GOT3 (cell line): ENCODE measurements at regions not wholly inside any gene's neighbourhood (a gene's known extent, or its start where the extent isn't known, plus 50 kb on each side); places are given as distances from the start of the nearest gene placed in this dataset.

ENCODE experiments used
- DNase-seq: peaks from one replicate; lab custom pipeline; 2025; ENCODE audit warnings: mixed read lengths; lab: John Stamatoyannopoulos, UW

DNA sequence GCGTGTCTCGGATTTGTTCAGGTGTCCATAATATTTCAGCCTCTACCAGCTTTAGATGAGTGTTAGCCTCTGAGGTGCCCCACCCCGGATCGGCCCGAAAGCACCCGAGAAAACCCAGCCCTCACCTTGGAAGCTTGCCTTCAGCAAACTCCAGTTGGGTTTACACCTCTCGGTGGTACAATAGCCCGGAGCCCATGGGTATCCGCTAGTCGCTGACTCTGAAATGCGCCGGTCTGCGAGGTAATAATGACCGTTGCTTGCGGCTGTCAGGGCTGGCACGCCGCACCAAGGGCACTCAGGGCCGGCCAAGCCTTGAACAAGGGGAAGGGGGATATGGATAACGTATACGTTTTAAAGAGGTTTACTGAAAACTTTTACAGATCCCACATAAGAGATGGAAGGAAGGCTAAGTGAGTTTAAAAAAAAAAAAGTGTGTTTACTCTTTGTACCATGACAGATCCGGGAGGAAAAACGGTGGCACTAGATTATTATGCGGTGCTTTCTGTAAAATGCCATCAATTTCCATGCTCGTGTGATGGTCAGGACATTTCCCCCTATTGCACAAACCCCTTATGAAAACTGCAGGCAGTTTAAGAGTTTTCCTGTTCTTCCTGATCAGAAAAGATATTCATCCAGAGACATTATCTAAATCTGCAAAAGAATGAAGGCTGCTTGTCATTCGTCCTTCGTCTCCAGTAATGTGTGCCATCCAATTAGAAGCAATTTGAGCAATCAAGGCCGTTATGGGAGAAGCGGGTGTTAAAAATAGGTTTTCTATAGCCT, 124.2 kb downstream of the TMEM161B start:
- DNase-seq = no peak

DNA sequence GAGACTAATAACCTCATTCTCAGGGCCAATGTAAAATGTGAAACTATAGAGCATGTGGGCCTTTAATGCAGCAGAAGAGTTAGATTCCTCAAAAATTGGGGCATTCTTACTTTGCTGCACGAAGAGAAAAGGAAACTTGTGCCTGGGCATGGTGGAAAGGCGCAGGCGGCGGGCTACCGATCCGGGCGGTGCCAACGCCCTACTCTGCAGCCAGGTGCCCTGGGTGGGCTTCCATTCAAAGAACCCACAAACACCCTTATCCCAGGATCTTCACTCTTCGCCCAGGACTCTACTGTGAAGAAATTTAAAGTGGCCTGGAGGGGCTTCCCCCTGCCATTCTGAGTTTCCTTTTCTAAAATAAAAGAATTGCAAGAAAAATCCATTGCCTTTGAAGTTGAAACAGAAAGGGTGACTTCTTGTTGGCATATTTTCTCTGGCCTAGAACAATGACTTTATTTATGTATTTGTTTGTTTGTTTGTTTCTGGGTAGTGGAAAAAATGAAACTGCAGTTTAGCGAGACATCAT, 124.9 kb downstream of the TMEM161B start:
- DNase-seq = no peak

DNA sequence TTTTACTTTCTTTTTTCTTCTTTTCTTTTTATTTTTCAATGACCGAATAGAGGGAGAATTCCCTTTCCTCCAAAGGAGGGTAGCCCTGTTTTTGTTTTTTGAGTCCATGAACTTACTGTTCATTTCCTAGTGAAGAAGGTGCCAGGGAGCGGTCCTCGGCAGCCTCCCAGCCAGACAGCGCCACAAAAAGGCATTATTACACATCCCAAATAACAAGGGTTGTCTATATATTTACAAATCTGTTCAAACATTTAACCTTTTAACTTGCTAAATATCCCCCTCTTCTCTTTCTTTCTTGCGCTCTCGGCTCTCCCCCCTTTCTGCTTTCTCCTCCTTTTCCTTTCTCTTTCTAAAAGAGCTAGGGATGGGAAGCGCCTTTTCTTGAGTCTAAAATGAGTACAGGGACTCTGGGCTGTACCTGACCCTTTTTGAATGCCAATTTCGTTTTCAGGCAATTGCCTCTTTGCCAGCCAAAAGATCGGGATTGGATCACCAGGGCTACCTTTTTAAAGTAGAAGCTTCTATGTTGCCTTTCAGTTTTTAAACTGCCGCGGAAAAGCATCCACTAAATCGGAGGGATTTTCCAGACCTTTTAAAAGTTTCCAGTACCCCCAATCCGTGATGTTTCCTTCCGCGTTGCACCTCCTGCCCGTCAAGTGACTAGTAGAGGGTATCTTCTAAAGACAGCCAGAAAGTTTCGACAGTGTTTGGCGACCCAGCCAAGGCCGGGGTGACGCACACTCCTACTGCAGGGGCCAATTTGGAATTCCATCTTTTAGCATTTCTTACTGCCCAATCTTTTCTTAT, 125.6 kb downstream of the TMEM161B start:
- DNase-seq = no peak

DNA sequence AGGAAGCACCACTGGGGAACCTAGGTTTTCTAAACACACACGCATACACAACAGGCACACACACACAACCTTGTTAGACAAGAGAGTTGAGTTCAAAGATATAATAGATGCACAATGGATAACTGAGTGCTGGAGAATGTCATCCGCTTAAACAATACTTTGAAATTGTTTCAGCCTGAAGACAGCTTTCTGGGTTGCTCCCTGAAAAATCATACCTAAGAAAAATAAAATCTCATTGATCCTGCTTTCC, 126.1 kb downstream of the TMEM161B start:
- DNase-seq = no peak

DNA sequence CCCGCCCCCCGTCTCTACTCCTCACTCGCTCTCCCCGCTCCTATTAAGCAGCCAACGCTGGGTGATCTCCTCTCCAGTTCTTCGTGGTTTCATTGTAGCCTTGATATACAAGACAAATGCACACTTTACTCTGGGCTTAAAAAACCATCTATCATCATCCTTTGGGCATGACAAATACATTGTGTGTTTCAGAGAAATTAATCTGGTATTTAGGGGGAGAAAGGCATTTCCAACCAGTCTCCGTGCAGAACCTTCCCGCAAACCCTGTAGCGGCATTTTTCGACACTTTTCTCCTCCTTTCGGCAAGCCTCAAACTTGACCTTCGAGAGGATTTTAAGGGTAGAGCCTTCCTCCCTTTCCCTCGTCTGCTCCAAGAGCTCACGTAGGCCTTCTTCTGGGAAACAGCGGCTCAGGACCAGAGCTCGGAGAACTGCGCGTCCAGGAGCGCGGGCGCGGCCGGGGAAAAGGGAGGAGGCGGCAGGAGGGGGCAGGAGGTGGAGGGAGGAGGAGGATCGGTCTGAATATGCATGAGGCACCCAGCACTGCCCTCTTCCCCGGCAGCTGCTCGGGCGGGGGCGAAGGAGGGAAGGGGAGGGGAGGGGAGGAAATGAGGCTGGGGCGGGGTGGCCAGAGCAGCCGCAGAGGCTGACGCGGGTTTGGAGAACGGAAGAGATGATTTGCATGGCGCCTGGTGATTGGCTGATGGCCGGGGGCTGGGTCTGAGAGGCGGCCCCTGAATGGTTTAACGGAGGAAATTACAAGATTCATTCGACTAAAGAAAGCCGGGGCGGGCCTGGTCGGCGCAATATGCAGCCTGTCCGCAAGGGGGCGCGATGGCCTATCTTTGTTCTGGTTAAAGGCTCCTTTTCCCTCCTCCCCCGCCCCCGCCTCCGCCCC, 127.5 kb downstream of the TMEM161B start:
- DNase-seq = peak; percentile 91

DNA sequence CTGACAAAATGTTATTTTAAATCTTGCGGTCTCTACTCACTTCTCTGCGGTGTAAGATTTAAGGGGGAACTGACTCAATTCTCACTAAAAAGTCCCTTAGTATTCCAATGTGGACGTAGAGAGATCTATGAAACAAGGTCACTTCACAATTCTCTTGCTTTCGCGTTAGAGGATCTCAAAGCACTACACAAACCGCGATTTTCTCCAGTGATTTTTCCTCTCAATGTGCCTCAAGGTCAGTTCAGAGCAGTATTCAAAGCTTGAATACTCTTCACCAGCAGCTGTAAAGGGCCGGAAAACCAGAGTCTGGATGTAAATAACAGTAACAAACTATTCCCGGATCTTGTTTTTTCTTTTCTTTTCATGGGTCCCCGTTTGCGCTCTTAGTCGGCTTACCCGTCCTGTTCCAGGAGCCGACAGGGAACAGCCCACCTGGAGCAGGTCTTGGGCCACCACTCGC, 128.2 kb downstream of the TMEM161B start:
- DNase-seq = no peak

DNA sequence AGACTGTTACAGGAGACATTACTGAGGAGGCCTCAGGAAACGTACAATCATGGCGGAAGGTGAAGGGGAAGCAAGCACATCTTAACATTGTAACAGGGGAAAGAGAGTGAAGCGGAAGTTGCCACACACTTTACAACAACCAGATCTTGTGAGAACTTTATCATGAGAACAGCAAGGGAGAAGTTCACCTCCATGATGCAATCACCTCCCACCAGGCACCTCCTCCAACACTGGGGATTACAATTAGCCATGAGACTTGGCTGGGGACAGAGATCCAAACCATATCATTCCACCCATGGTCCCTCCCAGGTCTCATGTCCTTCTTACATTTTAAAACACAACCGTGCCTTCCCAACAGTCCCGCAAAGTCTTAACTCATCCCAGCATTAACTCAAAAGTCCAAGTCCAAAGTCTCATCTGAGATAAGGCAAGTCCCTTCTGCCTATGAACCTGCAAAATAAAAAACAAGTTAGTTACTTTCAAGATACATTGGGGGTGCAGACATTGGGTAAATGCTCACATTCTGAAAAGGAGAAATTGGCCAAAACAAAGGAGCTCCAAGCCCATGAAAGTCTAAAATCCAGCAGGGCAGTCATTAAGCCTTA, 138.3 kb downstream of the TMEM161B start:
- no peak for DNase-seq

DNA sequence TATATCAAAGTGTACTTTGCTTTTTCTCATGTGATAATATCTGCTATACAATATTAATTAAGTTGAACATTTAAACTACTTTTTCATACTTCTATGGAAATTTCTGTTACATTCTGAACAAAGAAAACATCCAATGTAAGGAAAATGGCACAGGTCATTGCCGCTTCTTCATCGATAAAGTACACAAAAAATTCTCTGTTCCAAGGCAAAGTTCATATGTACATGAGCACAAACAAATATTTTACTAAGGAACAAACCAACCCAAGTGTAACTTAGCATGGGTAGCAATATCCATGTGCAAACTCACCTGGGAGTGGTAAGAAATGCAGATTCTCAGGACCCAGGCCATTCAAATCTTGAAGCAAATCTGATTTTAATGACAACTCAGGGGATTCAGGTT, 139.8 kb downstream of the TMEM161B start:
- no peak for DNase-seq

DNA sequence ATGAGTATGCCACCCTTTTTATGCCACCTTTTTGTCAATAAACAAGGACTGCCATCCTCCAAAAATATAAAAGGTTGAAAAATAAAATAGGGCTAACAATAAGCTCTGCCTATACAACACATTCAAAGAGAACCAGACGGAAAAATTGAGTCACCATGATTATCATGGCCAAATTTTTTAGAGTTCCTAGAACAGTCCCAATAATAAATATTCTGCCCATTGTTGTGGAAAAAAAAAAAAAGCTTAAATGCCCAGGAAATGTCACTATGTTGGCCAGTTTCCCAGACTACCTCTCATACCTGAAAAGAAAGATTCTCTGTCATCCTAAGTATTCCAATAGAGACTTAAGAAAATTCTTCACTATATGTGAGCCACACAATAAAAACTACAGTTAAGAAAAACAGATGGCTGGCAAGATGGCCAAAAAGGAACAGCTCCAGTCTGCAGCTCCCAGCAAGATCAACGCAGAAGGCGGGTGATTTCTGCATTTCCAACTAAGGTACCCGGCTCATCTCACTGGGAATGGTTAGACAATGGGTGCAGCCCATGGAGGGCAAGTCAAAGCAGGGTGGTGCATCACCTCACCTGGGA, 149.0 kb downstream of the TMEM161B start:
- no peak for DNase-seq

DNA sequence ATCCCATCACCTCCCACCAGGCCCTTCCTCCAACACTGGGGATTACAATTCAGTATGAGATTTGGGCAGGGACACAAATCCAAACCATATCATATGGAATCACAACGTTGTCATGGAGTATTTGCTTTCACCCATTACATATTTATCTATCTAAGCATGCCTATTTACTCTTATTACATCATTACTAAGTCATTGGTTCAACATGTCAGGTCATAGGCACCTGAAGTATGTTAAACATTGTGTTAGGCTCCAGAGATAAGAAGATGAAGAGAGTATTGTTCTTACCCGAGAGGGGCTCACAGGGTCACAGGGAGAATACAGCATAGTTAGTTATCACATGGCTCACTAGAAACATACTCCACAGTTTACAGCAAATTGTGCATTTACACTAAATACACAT, 150.5 kb downstream of the TMEM161B start:
- no peak for DNase-seq

DNA sequence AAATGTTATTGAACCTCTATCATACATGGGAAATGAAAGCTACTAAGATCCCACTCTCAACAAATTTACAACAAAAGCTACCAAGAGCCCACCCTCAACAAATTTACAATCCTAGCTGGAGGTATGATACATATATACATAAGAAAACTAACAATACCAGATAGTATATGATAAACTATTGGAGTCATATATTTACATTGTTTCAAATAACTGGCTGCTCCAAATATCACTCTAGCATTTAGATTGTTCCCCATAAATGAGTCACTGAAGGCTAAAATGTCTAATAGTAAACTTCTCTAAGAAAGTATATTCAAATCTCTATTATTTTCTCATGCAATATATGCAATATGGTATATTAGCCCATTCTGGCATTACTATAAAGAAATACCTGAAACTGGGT, 151.1 kb downstream of the TMEM161B start:
- DNase-seq = no peak

DNA sequence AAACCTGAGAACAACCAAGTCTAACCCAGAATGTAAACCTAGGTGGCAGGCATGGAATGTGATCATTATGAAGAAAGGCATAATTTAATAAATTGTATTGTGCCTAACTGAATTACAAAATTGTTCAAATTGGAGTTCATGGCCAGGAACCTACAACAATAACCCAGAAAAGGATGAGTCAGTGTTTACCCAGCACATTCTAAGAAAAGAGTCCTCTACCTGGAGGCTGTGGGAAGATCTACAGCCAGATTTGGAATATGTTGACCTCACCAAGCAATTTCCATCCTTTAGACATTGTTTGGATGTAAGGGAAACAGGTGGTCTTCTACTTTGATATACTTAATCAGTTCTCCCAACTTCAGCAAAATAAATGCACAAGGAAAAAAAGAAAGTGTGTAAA, 152.2 kb downstream of the TMEM161B start:
- DNase-seq = no peak

DNA sequence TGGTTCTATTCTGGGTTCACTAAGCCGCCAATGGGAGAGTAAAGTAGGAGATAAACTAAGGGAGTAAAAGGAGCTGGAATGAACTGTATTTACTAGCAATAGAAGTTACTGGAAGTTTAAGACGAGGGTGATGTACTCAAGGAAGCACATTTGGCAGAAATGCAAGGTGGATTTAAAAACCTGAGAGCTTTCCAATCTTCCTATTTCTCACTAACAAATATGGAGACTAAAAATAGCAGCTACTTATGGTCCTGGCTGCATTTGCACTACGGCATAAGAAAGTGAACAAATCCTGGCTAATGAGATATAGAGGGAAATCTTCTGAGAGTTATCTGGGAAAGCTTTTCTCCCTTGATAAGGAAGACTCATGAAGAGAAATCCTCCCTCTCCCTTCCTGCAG, 153.4 kb downstream of the TMEM161B start:
- no peak for DNase-seq

DNA sequence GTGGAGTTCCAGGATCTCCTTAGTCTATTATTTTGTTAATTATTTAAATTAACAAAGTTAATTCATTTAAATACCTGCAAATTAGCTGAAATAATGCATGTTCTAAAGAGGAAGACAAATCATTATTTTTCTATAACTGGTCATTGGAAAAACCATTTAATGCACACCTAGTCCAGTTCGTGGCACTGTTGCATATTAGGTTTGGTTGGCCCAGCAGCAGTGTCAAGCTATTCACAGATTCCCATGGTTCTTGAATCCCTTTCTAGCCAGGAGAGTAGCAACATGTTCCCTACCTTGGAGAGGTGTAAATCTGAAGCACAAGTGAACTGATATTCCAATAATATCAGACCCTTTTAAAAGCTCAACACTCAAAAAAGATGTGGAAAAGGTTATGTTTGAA, 155.2 kb downstream of the TMEM161B start:
- no peak for DNase-seq

DNA sequence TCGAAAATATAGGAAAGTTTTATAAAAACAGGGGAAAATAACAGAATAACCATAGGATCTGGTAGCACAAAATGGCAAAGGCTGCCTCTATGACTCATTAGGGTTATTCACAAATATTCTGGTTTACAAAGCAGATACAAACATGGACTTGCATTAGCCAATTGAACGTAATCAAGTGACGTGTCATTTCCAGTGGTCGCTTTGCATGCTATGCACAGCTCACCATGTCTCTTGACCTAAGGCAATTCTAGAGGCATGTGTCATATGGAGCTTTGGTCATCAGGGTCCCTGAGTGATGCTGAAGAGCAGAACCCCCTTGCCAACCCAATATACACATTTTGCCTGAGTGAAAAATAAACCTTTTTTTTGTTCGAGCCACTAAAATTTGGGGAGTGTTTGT, 158.8 kb downstream of the TMEM161B start:
- no peak for DNase-seq

DNA sequence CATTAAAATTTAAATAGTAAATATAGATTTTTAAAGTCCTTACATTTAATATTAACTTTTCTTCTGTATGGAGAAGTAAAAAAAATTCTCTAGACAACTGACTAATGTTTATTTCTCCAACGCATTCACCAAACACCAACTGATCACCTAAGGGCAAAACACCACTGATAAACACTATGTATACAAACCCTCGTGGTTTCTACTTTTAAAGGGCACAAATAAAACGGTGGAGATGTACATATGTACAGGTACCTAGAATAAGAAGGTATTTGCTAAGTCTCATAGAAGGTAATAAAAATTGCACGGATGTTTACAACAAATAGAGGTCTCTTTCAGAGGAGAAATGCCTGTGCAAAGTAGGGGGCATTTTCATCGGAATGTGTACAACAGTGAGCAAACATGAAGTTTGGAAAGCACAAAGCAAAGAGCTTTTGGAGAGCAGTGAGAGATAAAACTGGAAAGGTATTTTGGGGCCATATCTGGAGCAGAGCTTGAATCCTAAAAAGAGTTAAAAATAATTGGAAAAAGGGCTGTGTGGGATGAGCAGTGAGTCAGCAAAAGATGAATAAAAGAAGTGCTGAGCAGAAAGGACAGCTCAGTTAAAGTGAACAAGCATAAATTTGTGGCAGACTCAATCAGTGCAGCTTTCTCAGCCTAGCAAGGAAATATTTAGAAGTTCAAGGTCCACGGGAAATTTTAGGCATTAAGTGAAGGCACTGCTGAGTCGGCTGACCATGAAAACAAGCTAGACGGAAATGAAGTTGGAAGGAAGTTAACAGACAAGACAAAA, 160.0 kb downstream of the TMEM161B start:
- DNase-seq = no peak

DNA sequence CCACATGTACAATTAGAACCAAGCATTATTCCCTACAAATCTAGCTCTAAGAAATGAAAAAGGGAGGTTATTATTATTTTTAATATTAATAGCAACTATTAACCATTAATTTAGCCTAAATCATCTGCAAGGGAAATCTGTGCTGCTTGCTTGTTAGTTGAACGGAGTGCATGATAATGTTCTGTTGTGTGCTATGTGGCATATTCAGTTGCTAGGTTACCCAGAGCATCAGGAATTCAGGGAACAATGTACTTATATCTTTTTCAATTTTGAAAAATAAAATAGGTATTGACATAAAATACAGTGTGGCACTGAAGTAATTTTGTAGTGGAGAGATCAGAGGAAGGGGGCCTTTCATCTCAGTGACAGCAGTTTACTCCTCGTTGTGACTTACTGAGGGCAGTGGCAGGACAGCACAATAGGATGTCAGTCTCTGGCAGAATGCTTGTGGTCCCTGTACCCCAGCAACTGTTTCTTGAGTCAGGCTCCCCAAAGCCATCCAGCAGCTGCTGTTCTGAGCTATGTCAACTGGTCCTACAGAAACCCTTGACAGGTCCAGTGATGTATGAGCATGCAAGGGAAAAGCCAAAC, 173.6 kb downstream of the TMEM161B start:
- no peak for DNase-seq

DNA sequence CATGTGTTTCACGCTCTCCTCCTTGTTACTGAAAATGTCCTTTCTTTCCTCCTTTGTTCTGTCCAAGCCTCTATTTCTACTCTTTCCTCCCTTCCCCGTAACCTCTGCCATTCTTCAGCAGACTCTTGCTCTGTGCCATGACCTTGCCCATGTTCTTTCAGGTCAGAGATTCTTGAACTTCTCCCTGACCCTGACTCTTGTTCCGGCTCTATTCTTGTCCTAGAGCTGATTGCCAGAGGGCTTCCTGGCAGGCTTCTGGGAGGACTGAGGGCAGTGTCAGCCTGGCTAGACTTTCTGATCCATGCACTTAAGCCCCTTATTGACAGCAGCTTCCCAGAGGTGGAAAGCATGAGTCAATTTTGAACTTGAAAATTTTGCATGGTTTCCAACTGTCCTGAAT, 174.2 kb downstream of the TMEM161B start:
- DNase-seq = no peak

DNA sequence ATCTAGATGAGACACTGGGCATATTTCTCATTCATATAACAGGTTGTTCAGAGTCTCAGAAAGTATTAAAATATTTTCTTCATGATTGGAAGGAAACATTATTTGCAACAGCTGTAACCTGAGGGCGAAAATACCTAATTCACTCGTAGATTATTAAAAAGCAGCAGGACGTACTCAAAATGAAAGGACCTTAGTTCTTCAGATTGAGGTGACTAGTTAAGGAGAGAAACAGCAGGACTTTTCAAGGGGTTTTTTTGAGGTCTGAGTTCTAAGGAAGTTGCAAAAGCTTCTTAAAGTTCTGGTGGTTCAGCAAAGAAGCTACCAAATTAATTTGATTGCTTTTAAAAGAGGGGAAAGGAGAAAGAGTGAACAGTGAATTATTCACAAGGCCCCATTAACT, 174.9 kb downstream of the TMEM161B start:
- no peak for DNase-seq

DNA sequence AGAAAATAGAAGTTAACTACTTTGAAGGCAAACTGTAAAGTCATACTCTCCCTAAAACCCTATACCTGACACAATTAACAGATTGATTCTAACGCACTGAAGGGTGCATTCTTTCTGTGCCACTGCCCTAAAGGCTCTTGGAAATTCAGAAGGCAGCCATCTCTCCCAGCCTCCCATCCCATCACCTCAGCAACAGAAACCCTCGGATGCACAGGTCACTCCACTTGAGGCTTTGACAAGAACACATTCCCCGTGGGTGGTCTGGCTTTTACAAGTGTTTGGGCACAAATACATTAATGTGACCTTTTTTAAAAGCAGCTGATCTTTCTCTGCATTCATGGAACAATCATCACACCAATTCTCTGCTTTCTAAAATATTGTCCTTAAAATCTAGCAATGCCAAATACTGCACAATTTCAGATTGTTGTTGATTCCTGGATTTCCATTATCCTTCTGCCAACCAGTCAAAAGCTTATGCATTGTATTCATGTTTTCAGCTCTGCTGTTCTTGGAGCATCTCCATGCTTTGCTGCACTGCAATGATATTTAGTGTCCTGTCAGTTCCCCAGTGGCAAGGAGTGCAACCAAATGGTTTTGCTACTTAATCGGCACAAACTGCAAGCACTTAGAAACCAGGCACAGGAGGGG, 175.6 kb downstream of the TMEM161B start:
- no peak for DNase-seq
